OCI-LY7 (cell line): ENCODE measurements at regions not wholly inside any gene's neighbourhood (a gene's known extent, or its start where the extent isn't known, plus 50 kb on each side); places are given as distances from the start of the nearest gene placed in this dataset.

Source experiments
- BruUV-seq: library from RNA; stranded (reverse); fragments of 400-500 nt; replicated peaks from 2 replicates; lab custom pipeline; 2021; lab: Mats Ljungman, UMichigan
- CTCF ChIA-PET: fragments of 300-600 bp; sonication (Branson Sonifier 250); formaldehyde crosslinking; loops from one replicate; lab custom pipeline; 2022; ENCODE audit warnings: antibody characterized with exemption; ENCODE audit not compliant: unreplicated experiment; lab: Charles Lee
- POLR2A ChIA-PET: fragments of 300-600 bp; sonication (Branson Sonifier 250); formaldehyde crosslinking; loops from one replicate; lab custom pipeline; 2022; ENCODE audit warnings: antibody characterized with exemption; lab: Charles Lee
- DNase-seq: peaks from one replicate; pipeline ENCODE4 v3.0.0-alpha.2; 2015; ENCODE audit warnings: low spot score
- H2AFZ ChIP-seq: fragments of 200-600 bp; sonication (generic), shearing (Covaris generic); 2 replicates; pipeline ENCODE4 v1.6.1; 2014; ENCODE audit warnings: mild to moderate bottlenecking, antibody characterized with exemption, low read length, moderate library complexity
- H3K27ac ChIP-seq: fragments of 200-600 bp; sonication (generic); 2 replicates; pipeline ENCODE4 v1.5.1; 2014; ENCODE audit warnings: mixed run types, low read depth, mild to moderate bottlenecking, moderate library complexity, low read length, inconsistent platforms; ENCODE audit not compliant: poor library complexity, severe bottlenecking
- H3K36me3 ChIP-seq: fragments of 200-600 bp; sonication (generic); 2 replicates; pipeline ENCODE4 v1.6.1; 2014; ENCODE audit warnings: mild to moderate bottlenecking, antibody characterized with exemption, low read length, moderate library complexity, mixed read lengths; ENCODE audit not compliant: insufficient read depth
- H3K4me1 ChIP-seq: fragments of 200-600 bp; sonication (generic); 2 replicates; pipeline ENCODE4 v1.5.1; 2014; ENCODE audit warnings: mild to moderate bottlenecking, low read length; ENCODE audit not compliant: insufficient read depth, poor library complexity, severe bottlenecking
- H3K4me2 ChIP-seq: fragments of 200-600 bp; sonication (generic); 2 replicates; pipeline ENCODE4 v1.6.1; 2014; ENCODE audit warnings: mild to moderate bottlenecking, low read length
- H3K4me3 ChIP-seq: fragments of 200-600 bp; sonication (generic); 2 replicates; pipeline ENCODE4 v1.5.1; 2014; ENCODE audit warnings: mild to moderate bottlenecking, low read depth, low read length; ENCODE audit not compliant: poor library complexity, severe bottlenecking
- H3K79me2 ChIP-seq: fragments of 200-600 bp; sonication (generic); 2 replicates; pipeline ENCODE4 v1.6.1; 2016; ENCODE audit warnings: low read depth, mild to moderate bottlenecking, low read length, moderate library complexity, mixed read lengths; ENCODE audit not compliant: insufficient read depth
- H3K9me2 ChIP-seq: fragments of 200-600 bp; sonication (generic); 2 replicates; pipeline ENCODE4 v1.6.1; 2016; ENCODE audit warnings: mild to moderate bottlenecking, low read length, mixed read lengths; ENCODE audit not compliant: insufficient read depth
- H3K9me3 ChIP-seq: fragments of 200-600 bp; sonication (generic); 2 replicates; pipeline ENCODE4 v1.6.1; 2014; ENCODE audit warnings: mild to moderate bottlenecking, mixed run types, low read length, mixed read lengths
- H4K20me1 ChIP-seq: fragments of 200-600 bp; sonication (generic); 2 replicates; pipeline ENCODE4 v1.6.1; 2014; ENCODE audit warnings: mild to moderate bottlenecking, antibody characterized with exemption, low read length, moderate library complexity, mixed read lengths; ENCODE audit not compliant: insufficient read depth
- EZH2phosphoT487 ChIP-seq: fragments of 200-600 bp; sonication (generic); IDR thresholded peaks from 2 replicates; pipeline ENCODE4 v1.6.1; 2018; ENCODE audit warnings: low read depth, borderline replicate concordance, mild to moderate bottlenecking, mixed run types, antibody characterized with exemption, low read length, moderate library complexity, mixed read lengths
- intact Hi-C: fragments of 100-400 bp; cut with micrococcal nuclease; formaldehyde crosslinking; loops from one replicate; pipeline ENCODE4 v1.10.0; 2022; ENCODE audit not compliant: unreplicated experiment
- TF ChIP-seq, protein P1 (sequence below): fragments of 200-600 bp; sonication (generic); conservative IDR thresholded peaks from 2 replicates; pipeline ENCODE4 v1.5.1; 2014; ENCODE audit warnings: mild to moderate bottlenecking, antibody characterized with exemption, low read length, moderate library complexity, mixed read lengths

DNA sequence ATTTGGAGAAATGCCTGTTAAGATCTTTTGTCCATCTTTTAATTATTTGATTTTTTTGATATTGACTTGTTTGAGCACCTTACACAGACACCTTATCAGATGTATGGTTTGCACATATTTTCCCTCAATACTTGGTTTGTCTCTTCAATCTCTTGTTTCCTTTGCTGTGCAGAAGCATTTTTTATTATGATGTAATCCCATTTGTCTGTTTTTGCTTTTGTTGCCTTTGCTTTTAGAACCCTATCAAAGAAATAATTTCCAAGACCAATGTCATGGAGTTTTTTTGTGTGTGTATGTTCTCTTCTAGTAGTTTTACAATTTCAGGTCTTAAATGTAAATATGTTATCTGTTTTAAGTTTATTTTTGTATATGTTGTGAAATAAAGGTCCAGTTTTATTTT lies 73.9 kb downstream of the HTR1B start:
- no peaks in the 10 kb centered on the region for H3K9me2 ChIP-seq
- TF ChIP-seq, protein P1, sequence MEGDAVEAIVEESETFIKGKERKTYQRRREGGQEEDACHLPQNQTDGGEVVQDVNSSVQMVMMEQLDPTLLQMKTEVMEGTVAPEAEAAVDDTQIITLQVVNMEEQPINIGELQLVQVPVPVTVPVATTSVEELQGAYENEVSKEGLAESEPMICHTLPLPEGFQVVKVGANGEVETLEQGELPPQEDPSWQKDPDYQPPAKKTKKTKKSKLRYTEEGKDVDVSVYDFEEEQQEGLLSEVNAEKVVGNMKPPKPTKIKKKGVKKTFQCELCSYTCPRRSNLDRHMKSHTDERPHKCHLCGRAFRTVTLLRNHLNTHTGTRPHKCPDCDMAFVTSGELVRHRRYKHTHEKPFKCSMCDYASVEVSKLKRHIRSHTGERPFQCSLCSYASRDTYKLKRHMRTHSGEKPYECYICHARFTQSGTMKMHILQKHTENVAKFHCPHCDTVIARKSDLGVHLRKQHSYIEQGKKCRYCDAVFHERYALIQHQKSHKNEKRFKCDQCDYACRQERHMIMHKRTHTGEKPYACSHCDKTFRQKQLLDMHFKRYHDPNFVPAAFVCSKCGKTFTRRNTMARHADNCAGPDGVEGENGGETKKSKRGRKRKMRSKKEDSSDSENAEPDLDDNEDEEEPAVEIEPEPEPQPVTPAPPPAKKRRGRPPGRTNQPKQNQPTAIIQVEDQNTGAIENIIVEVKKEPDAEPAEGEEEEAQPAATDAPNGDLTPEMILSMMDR, result no peak
- no peak for TF ChIP-seq EZH2phosphoT487
- ChIA-PET POLR2A (interaction anchor here (0.6 kb wide), 1 partner anchor 1579 kb away, joined by 3 read pairs; no protein-coding TSS in a partner anchor), CTCF (no interaction called here)
- no peaks in the 10 kb centered on the region for H4K20me1 ChIP-seq
- no peak overlapping the region for H3K4me2 ChIP-seq
- no peak overlapping the region for H3K27ac ChIP-seq
- no peaks in the 10 kb centered on the region for H3K79me2 ChIP-seq
- no peaks in the 10 kb centered on the region for H3K4me1 ChIP-seq
- H3K9me3 ChIP-seq, result no peaks in the 10 kb centered on the region
- no peak for DNase-seq
- H3K4me3 ChIP-seq, result no peak overlapping the region
- BruUV-seq, result no TSS peak
- intact Hi-C loops, result no loop called here
- H2AFZ ChIP-seq, result no peak overlapping the region
- H3K36me3 ChIP-seq, result no peaks in the 10 kb centered on the region

DNA sequence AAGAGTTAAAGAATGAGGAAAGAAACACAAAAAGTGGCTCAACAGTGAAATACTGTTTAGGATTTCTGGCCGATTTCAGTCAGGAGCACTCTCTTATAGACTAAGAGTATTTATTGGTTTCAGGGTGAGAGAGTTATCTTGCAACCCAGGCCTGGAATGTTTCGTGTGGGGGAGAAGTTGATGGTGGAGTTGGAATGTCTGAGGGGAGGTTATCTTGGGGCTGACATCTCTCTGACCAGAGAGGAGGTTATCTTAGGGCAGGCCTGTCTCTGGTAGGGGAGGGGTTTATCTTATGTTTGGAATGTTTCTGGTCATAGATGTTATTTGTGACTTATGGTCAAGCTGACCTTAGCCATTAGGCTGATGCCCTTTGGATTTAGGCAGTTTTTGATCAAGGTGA lies 80.3 kb downstream of the HTR1B start:
- H3K4me2 ChIP-seq, result no peak overlapping the region
- intact Hi-C loops, result no loop called here
- ChIA-PET CTCF (no interaction called here), POLR2A (no interaction called here)
- H3K27ac ChIP-seq, result no peak overlapping the region
- TF ChIP-seq, protein P1, result no peak
- no peak for TF ChIP-seq EZH2phosphoT487
- no peak overlapping the region for H2AFZ ChIP-seq
- H4K20me1 ChIP-seq, result no peaks in the 10 kb centered on the region
- no peak for DNase-seq
- no peaks in the 10 kb centered on the region for H3K79me2 ChIP-seq
- H3K36me3 ChIP-seq, result no peaks in the 10 kb centered on the region
- no peak overlapping the region for H3K4me3 ChIP-seq
- no peaks in the 10 kb centered on the region for H3K9me3 ChIP-seq
- BruUV-seq, result no TSS peak
- no peaks in the 10 kb centered on the region for H3K9me2 ChIP-seq
- H3K4me1 ChIP-seq, result no peaks in the 10 kb centered on the region

DNA sequence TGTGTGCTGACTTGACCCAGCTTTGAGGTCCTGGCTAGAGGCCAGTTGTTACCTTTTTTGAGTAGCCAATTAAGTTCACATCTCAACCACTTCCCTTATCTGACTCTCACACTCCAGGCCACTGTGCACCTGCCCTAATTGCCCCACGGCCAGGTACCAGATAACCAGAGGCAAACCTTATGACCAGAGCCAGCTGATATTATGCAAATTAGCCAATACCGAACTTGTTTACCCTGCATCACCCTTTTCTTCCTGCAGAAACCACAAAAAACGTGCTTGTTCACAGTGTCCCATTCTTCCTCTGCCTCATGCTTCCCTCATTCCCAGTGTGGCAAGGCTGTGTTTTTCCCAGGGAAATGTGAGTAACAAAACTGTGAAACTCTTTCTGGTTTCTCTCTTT lies 89.3 kb downstream of the HTR1B start:
- TF ChIP-seq EZH2phosphoT487, result no peak
- TF ChIP-seq, protein P1, result no peak
- Histone ChIP-seq H3K9me3 (no peaks in the 10 kb centered on the region), H3K27ac (no peak overlapping the region), H2AFZ (no peak overlapping the region), H3K36me3 (no peaks in the 10 kb centered on the region), H3K4me1 (no peaks in the 10 kb centered on the region), H3K9me2 (no peaks in the 10 kb centered on the region), H3K4me3 (no peak overlapping the region), H3K79me2 (no peaks in the 10 kb centered on the region), H3K4me2 (no peak overlapping the region), H4K20me1 (no peaks in the 10 kb centered on the region)
- ChIA-PET CTCF (no interaction called here), POLR2A (no interaction called here)
- no peak for DNase-seq
- no TSS peak for BruUV-seq
- intact Hi-C loops, result no loop called here
